Aorta (tissue), 5 donors: ENCODE measurements at regions not wholly inside any gene's neighbourhood (a gene's known extent, or its start where the extent isn't known, plus 50 kb on each side); places are given as distances from the start of the nearest gene placed in this dataset.

ENCODE experiments used
- ATAC-seq: fragments of 200-7000 bp; cut with Tn5 transposase; one replicate; pipeline ENCODE4 v1.9.1; 2022; ENCODE audit warnings: moderate library complexity; ENCODE audit not compliant: low FRiP score
- DNase-seq, 2 donors: peaks; one replicate each; pipeline ENCODE4 v3.0.0-alpha.2; 2020
- H3K27ac ChIP-seq, 2 donors: one replicate each; pipeline ENCODE4 v1.5.1; 2013; ENCODE audit warnings: low read length in 2 of 2, mild to moderate bottlenecking in 2 of 2, moderate library complexity in 2 of 2, control low read depth in 1 of 2, inconsistent platforms in 1 of 2, low read depth in 1 of 2
- H3K27me3 ChIP-seq, 2 donors: one replicate each; pipeline ENCODE4 v1.6.1; 2013; ENCODE audit warnings: control low read depth in 1 of 2, low read length in 1 of 2, mild to moderate bottlenecking in 1 of 2, moderate library complexity in 1 of 2; ENCODE audit not compliant: insufficient read depth in 2 of 2, control insufficient read depth in 1 of 2
- H3K36me3 ChIP-seq, 2 donors: one replicate each; pipeline ENCODE4 v1.6.1; 2013; ENCODE audit warnings: control low read depth in 1 of 2, low read length in 1 of 2, mild to moderate bottlenecking in 1 of 2; ENCODE audit not compliant: insufficient read depth in 2 of 2, control insufficient read depth in 1 of 2
- H3K4me1 ChIP-seq, 2 donors: one replicate each; pipeline ENCODE4 v1.6.1; 2013; ENCODE audit warnings: low read length in 2 of 2, control low read depth in 1 of 2, mild to moderate bottlenecking in 1 of 2, moderate library complexity in 1 of 2; ENCODE audit not compliant: insufficient read depth in 2 of 2, control insufficient read depth in 1 of 2
- H3K4me3 ChIP-seq, 2 donors: one replicate each; pipeline ENCODE4 v1.5.1; 2013; ENCODE audit warnings: low read length in 2 of 2, control low read depth in 1 of 2, mild to moderate bottlenecking in 1 of 2
- H3K9me3 ChIP-seq: one replicate; pipeline ENCODE4 v1.6.1; 2013; ENCODE audit warnings: mild to moderate bottlenecking, low read length; ENCODE audit not compliant: control insufficient read depth
- WGBS, 2 donors: extraction: QIAGEN DNeasy Blood & Tissue Kit; methylation state at CpG; one replicate each; pipeline ENCODE4 v1.1.7; 2013; 5-methylcytosine and 5-hydroxymethylcytosine counted together
- intact Hi-C, 2 donors: fragments of 100-400 bp; cut with DNase I; formaldehyde crosslinking; loops; one replicate each; pipeline versions ENCODE4 v1.14.2 to v1.15.0; 2022
- donor health status: healthy with polysubstance abuse.
- donor health status: Bipolar disorder and iron deficiency.
- donor health status: DM: no; HTN: no; CAD: no.
- donor health status: DM: no; HTN: no; CAD: no.
- donor health status: DM: yes; HTN: yes; CAD: no.

- Histone ChIP-seq H3K9me3 (no peaks in the 10 kb centered on the region), H3K36me3 (no peaks in the 10 kb centered on the region), H3K27ac (no peak overlapping the region), H3K4me1 (no peaks in the 10 kb centered on the region), H3K27me3 (no peaks in the 10 kb centered on the region), H3K4me3 (no peak overlapping the region)
- 92 to 94% methylated on average over 11 to 12 of the region's 12 CpGs for WGBS, 2 donors
- DNase-seq: no peak
- no peak for ATAC-seq
- intact Hi-C loops: no loop called here
Measured at GRCh38 chr10:9877978-9878377, 1139.7 kb upstream of the CELF2 start.

- intact Hi-C loops: no loop called here
- ATAC-seq (no peak), DNase-seq (no peak)
- Histone ChIP-seq H3K4me3 (no peak overlapping the region), H3K36me3 (no peaks in the 10 kb centered on the region), H3K4me1 (no peaks in the 10 kb centered on the region), H3K27ac (no peak overlapping the region), H3K9me3 (no peaks in the 10 kb centered on the region), H3K27me3 (no peaks in the 10 kb centered on the region)
- WGBS, 2 donors: 90 to 93% methylated on average over 10 of the region's 10 CpGs
Measured at GRCh38 chr10:9878383-9878782, 1139.3 kb upstream of the CELF2 start.

- ATAC-seq (no peak), DNase-seq (no peak)
- H3K9me3 ChIP-seq: peaks cover under 1% of the 10 kb centered on the region
- H3K27ac ChIP-seq: no peak overlapping the region
- intact Hi-C loops: no loop called here
- WGBS, 2 donors: 87% methylated on average over 3 of the region's 3 CpGs
- H3K27me3 ChIP-seq: no peaks in the 10 kb centered on the region
- no peaks in the 10 kb centered on the region for H3K36me3 ChIP-seq
- H3K4me1 ChIP-seq: no peaks in the 10 kb centered on the region
- no peak overlapping the region for H3K4me3 ChIP-seq
Measured at GRCh38 chr10:9885761-9886160, 1131.9 kb upstream of the CELF2 start.

DNA sequence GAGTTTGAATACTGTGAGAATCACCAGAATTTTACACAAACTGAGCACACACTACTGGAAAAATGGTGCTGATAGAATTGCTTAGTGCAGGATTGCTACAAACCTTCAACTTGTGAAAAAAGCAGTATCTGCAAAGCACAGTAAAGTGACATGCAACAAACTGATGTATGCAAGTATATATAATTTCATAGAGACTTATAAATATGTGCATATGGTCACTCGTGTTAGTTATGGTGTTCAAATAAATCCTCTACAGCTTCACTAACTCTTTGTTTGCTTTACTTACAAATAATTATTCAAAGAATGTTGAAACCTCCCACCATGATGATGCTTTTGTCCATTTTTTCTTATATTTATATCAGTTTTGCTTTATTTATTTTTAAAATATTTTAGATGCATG lies 1130.9 kb upstream of the CELF2 start:
- no peak overlapping the region for H3K4me3 ChIP-seq
- no peak for DNase-seq
- no peak for ATAC-seq
- no peaks in the 10 kb centered on the region for H3K27me3 ChIP-seq
- peaks cover 2% of the 10 kb centered on the region for H3K9me3 ChIP-seq
- no peaks in the 10 kb centered on the region for H3K36me3 ChIP-seq
- H3K4me1 ChIP-seq: no peaks in the 10 kb centered on the region
- H3K27ac ChIP-seq: no peak overlapping the region
- 77 to 78% methylated on average over 1 of the region's 1 CpG for WGBS, 2 donors
- intact Hi-C loops: no loop called here

GRCh38 chr10:9895453-9895852 lies 1122.2 kb upstream of the CELF2 start:
- no peaks in the 10 kb centered on the region for H3K36me3 ChIP-seq
- H3K27me3 ChIP-seq: no peaks in the 10 kb centered on the region
- 91 to 92% methylated on average over 2 of the region's 2 CpGs for WGBS, 2 donors
- DNase-seq (no peak), ATAC-seq (no peak)
- intact Hi-C loops: no loop called here
- no peak overlapping the region for H3K4me3 ChIP-seq
- no peaks in the 10 kb centered on the region for H3K4me1 ChIP-seq
- H3K27ac ChIP-seq: no peak overlapping the region
- H3K9me3 ChIP-seq: peaks cover 2% of the 10 kb centered on the region

GRCh38 chr10:9895981-9896380 lies 1121.7 kb upstream of the CELF2 start:
- DNase-seq (no peak), ATAC-seq (no peak)
- H3K27me3 ChIP-seq: no peaks in the 10 kb centered on the region
- H3K4me1 ChIP-seq: no peaks in the 10 kb centered on the region
- no peaks in the 10 kb centered on the region for H3K36me3 ChIP-seq
- H3K27ac ChIP-seq: no peak overlapping the region
- intact Hi-C loops: no loop called here
- H3K9me3 ChIP-seq: no peaks in the 10 kb centered on the region
- no peak overlapping the region for H3K4me3 ChIP-seq

GRCh38 chr10:9898633-9899395 lies 1118.9 kb upstream of the CELF2 start:
- ATAC-seq (no peak), DNase-seq (no peak)
- H3K36me3 ChIP-seq: no peaks in the 10 kb centered on the region
- no peaks in the 10 kb centered on the region for H3K27me3 ChIP-seq
- intact Hi-C loops: no loop called here
- no peak overlapping the region for H3K27ac ChIP-seq
- no peaks in the 10 kb centered on the region for H3K4me1 ChIP-seq
- no peaks in the 10 kb centered on the region for H3K9me3 ChIP-seq
- WGBS, 2 donors: 81% methylated on average over 6 of the region's 6 CpGs
- no peak overlapping the region for H3K4me3 ChIP-seq

GRCh38 chr10:9900751-9901150 lies 1116.9 kb upstream of the CELF2 start:
- no peak overlapping the region for H3K4me3 ChIP-seq
- ATAC-seq (no peak), DNase-seq (no peak)
- no peaks in the 10 kb centered on the region for H3K4me1 ChIP-seq
- H3K36me3 ChIP-seq: no peaks in the 10 kb centered on the region
- no peaks in the 10 kb centered on the region for H3K27me3 ChIP-seq
- H3K9me3 ChIP-seq: no peaks in the 10 kb centered on the region
- intact Hi-C loops: no loop called here
- no peak overlapping the region for H3K27ac ChIP-seq

DNA sequence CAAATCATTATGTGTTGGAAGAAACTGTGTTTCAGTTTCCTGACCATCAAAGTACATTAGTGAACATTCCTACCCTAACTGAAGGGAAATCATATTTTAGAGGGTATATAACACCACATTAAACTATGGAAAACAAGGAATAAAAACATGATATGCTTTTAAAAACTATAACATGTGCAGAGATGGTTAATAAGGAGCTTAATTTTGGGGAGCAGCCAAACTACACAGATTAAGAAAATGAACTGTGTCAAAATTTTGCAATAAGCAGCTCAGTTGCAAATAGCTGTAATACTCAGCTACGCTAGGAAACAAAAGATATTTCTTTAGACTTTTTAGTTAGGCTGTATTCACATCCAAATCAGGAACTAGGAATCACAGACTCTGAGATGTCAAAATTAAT lies 1115.7 kb upstream of the CELF2 start:
- DNase-seq (no peak), ATAC-seq (no peak)
- H3K9me3 ChIP-seq: peaks cover 2% of the 10 kb centered on the region
- H3K4me3 ChIP-seq: no peak overlapping the region
- no peak overlapping the region for H3K27ac ChIP-seq
- no peaks in the 10 kb centered on the region for H3K4me1 ChIP-seq
- H3K27me3 ChIP-seq: no peaks in the 10 kb centered on the region
- H3K36me3 ChIP-seq: no peaks in the 10 kb centered on the region
- WGBS, 2 donors: 3 to 19% methylated on average over 1 of the region's 1 CpG
- intact Hi-C loops: no loop called here
